T-helper 1 cell treated with Interleukin-12 subunit alpha and Interleukin-12 subunit beta and Interleukin-4 antibody, amounts not matched to agents 30 ng/mL and 1 ng/mL, for 36 hours (primary cell): ENCODE measurements at regions not wholly inside any gene's neighbourhood (a gene's known extent, or its start where the extent isn't known, plus 50 kb on each side); places are given as distances from the start of the nearest gene placed in this dataset.

Experiments
- intact Hi-C: fragments of 100-400 bp; cut with micrococcal nuclease; formaldehyde crosslinking; loops from one replicate; pipeline ENCODE4 v1.15.1; 2024

- intact Hi-C loops, result no loop called here
Measured at GRCh38 chr16:54447576-54448440, 161.2 kb upstream of the IRX3 start.

- intact Hi-C loops, result no loop called here
Measured at GRCh38 chr16:54446639-54447038, 160.1 kb upstream of the IRX3 start.

GRCh38 chr16:54444851-54445458, 158.4 kb upstream of the IRX3 start:
- intact Hi-C loops, result no loop called here

- intact Hi-C loops, result no loop called here
Measured at GRCh38 chr16:54443839-54444238, 157.3 kb upstream of the IRX3 start.

- intact Hi-C loops, result no loop called here
Measured at GRCh38 chr16:54443352-54443751, 156.8 kb upstream of the IRX3 start.

- intact Hi-C loops, result no loop called here
Measured at GRCh38 chr16:54442864-54443263, 156.3 kb upstream of the IRX3 start.

- intact Hi-C loops, result loop anchor here (10.0 kb wide), 2 partner anchors 64 to 154 kb away; partner anchors contain the start of gene IRX3
Measured at GRCh38 chr16:54438469-54438868, 151.9 kb upstream of the IRX3 start.

GRCh38 chr16:54437921-54438320, 151.3 kb upstream of the IRX3 start:
- intact Hi-C loops, result loop anchor here (10.0 kb wide), 2 partner anchors 63 to 153 kb away; partner anchors contain the start of gene IRX3

GRCh38 chr16:54437401-54437800, 150.8 kb upstream of the IRX3 start:
- intact Hi-C loops, result loop anchor here (10.0 kb wide), 2 partner anchors 63 to 153 kb away; partner anchors contain the start of gene IRX3

- intact Hi-C loops, result loop anchor here (10.0 kb wide), 2 partner anchors 62 to 152 kb away; partner anchors contain the start of gene IRX3
Measured at GRCh38 chr16:54436346-54436745, 149.8 kb upstream of the IRX3 start.

- intact Hi-C loops, result loop anchor here (10.0 kb wide), 2 partner anchors 60 to 150 kb away; partner anchors contain the start of gene IRX3
Measured at GRCh38 chr16:54434859-54435258, 148.3 kb upstream of the IRX3 start.

- intact Hi-C loops, result loop anchor here (10.0 kb wide), 2 partner anchors 58 to 148 kb away; partner anchors contain the start of gene IRX3
Measured at GRCh38 chr16:54432897-54433229, 146.3 kb upstream of the IRX3 start.

GRCh38 chr16:54431997-54432896, 145.7 kb upstream of the IRX3 start:
- intact Hi-C loops, result loop anchor here (10.0 kb wide), 2 partner anchors 57 to 147 kb away; partner anchors contain the start of gene IRX3

- intact Hi-C loops, result loop anchor here (10.0 kb wide), 2 partner anchors 57 to 147 kb away; partner anchors contain the start of gene IRX3
Measured at GRCh38 chr16:54431041-54431996, 144.7 kb upstream of the IRX3 start.

GRCh38 chr16:54430491-54431030, 144.0 kb upstream of the IRX3 start:
- intact Hi-C loops, result loop anchor here (10.0 kb wide), 2 partner anchors 56 to 146 kb away; partner anchors contain the start of gene IRX3

- intact Hi-C loops, result no loop called here
Measured at GRCh38 chr16:54429029-54429428, 142.4 kb upstream of the IRX3 start.

GRCh38 chr16:54426553-54426849, 139.9 kb upstream of the IRX3 start:
- intact Hi-C loops, result no loop called here

- intact Hi-C loops, result no loop called here
Measured at GRCh38 chr16:54425681-54426552, 139.3 kb upstream of the IRX3 start.

GRCh38 chr16:54425068-54425467, 138.5 kb upstream of the IRX3 start:
- intact Hi-C loops, result no loop called here
